ENCODE measurements at regions not wholly inside any gene's neighbourhood (a gene's known extent, or its start where the extent isn't known, plus 50 kb on each side); places are given as distances from the start of the nearest gene placed in this dataset.

- TF ChIP-seq CTCF (IDR thresholded peaks at IDR 0.05; ENCODE audit: extremely low read depth in 1 of 2, insufficient read depth in 1 of 2, low read depth in 1 of 2, low read length in 2 of 2) (no peak), POLR2A (IDR thresholded peaks at IDR 0.05; ENCODE audit: low read depth, low read length) (no peak), EZH2 (IDR thresholded peaks at IDR 0.05; ENCODE audit: borderline replicate concordance, low read depth, low read length, severe bottlenecking) (no peak), POLR2AphosphoS5 (IDR thresholded peaks at IDR 0.05; ENCODE audit: insufficient read depth, low read depth, low read length) (no peak), MYC (IDR thresholded peaks at IDR 0.05; ENCODE audit: low read depth, low read length) (no peak), JUN (IDR thresholded peaks at IDR 0.05; ENCODE audit: borderline replicate concordance, insufficient read depth, insufficient read length, low read depth) (no peak), FOS (IDR thresholded peaks at IDR 0.05; ENCODE audit: borderline replicate concordance, insufficient read depth, low read length) (no peak), MAX (IDR thresholded peaks at IDR 0.05; ENCODE audit: insufficient read depth, insufficient read length) (no peak), GATA2 (IDR thresholded peaks at IDR 0.05; ENCODE audit: insufficient read depth, insufficient read length, low read depth, low read length) (no peak)
Observed at GRCh38 chrX:51421972-51422597, 74.3 kb downstream of the NUDT11 start.
